MM.1S (cell line): ENCODE measurements at regions not wholly inside any gene's neighbourhood (a gene's known extent, or its start where the extent isn't known, plus 50 kb on each side); places are given as distances from the start of the nearest gene placed in this dataset.

ENCODE experiments used
- EZH2phosphoT487 ChIP-seq: fragments of 300-600 bp; sonication (generic); IDR thresholded peaks from 2 replicates; pipeline ENCODE4 v1.6.1; 2018; ENCODE audit warnings: antibody characterized with exemption, low read length
- TF ChIP-seq, protein P1 (sequence below): fragments of 300-600 bp; sonication (generic); IDR thresholded peaks from 2 replicates; pipeline ENCODE4 v1.5.1; 2016; ENCODE audit warnings: antibody characterized with exemption, low read length, mixed read lengths

DNA sequence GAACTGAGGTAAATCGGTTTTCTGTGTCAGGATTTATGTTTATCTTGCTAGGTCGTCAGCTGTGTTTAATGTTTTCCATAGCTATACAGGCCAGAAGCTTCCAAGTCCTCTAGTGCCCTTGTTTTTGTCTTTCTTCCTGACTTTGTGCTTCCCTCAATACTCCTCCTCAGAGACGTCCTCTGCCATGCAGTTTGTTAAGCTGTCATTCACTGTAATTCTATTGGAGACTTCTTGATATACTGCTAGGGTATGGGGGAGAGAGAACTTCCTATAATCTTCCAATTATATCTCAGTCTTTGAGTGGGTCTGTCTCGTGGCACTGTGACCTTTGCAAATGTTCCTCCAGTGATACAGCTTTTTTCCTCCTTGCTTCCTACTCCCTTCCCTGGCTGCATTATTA lies 327.3 kb upstream of the ANO5 start:
- TF ChIP-seq, protein P1, sequence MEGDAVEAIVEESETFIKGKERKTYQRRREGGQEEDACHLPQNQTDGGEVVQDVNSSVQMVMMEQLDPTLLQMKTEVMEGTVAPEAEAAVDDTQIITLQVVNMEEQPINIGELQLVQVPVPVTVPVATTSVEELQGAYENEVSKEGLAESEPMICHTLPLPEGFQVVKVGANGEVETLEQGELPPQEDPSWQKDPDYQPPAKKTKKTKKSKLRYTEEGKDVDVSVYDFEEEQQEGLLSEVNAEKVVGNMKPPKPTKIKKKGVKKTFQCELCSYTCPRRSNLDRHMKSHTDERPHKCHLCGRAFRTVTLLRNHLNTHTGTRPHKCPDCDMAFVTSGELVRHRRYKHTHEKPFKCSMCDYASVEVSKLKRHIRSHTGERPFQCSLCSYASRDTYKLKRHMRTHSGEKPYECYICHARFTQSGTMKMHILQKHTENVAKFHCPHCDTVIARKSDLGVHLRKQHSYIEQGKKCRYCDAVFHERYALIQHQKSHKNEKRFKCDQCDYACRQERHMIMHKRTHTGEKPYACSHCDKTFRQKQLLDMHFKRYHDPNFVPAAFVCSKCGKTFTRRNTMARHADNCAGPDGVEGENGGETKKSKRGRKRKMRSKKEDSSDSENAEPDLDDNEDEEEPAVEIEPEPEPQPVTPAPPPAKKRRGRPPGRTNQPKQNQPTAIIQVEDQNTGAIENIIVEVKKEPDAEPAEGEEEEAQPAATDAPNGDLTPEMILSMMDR, result no peak
- no peak for TF ChIP-seq EZH2phosphoT487
